Lung microvascular endothelial cell (primary cell): ENCODE measurements at regions not wholly inside any gene's neighbourhood (a gene's known extent, or its start where the extent isn't known, plus 50 kb on each side); places are given as distances from the start of the nearest gene placed in this dataset.
"Not testable (repeated sequence)": the region's sequence is repeated elsewhere in the genome, so short reads cannot be mapped to it uniquely, and the experiment has no call there.

Experiments used
- DNase-seq, 2 donors: peaks; one replicate each; pipeline versions ENCODE4 v3.0.0 to v3.0.0-alpha.2; 2010; ENCODE audit warnings: low read depth in 2 of 2

DNA sequence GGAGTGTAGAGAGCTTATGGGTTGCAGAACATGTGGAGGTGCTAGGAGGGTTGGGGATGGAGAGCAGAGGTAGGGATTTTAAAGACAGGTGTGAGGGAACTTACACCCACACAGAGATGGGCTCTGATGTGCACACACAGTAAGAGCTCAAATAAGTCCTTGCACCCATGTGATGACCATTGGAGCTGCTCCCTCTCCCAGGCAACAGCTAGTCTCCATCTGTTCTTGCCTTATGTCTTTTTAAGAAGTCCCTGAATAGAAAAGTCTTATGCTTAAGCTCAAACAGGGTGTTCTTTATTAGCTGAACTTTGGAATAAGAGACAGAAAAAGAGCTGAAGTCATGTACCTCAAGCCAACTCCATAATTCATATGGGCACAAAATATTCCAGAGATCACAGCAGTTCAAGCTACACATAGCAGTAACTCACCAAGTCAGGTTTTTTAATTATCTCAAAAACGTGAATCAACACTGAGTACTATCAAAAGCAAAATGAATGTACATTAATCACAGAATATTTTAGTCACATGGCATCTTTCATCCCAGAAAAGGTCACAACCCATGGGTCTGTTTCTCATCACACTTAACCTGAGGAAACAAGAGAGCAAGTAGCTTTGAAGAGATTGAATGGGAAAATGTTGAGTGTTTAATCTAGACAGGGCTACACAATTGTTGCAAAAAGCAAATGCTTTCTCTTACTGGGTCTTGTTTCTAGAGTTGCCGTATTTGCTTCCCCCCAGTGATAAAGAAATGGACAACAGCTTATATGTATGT, 1513.6 kb upstream of the SEL1L start:
- DNase-seq: no peak

DNA sequence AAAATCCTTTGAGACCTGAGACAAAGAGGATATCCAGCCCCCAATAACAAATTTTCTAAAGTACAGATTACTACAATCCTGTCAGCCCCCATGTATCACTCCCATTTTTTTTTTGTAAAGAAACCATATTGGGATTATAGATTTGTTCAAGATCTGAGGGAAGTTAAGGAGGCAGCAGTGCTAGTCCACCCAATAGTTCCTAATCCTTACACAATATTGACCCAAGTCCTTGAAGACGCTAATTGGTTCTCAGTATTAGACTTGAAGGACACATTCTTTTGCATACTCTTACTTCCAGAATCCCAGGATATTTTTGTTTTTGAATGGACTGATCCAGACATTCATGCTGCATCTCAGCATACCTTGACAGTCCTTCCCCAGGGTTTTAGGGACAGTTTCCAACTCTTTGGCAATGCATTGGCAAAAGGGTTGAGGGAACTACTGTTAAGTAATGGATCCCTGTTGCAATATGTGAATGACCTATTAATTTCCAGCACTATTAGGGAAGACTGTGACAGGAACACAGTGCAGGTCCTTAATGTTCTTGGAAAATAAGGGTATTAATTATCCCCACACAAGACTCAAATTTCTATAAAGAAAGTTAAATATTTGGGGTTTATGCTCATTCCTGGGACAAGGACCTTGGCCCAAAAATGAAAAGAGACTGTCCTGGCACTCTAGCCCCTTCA, 1519.5 kb upstream of the SEL1L start:
- DNase-seq: no peak

DNA sequence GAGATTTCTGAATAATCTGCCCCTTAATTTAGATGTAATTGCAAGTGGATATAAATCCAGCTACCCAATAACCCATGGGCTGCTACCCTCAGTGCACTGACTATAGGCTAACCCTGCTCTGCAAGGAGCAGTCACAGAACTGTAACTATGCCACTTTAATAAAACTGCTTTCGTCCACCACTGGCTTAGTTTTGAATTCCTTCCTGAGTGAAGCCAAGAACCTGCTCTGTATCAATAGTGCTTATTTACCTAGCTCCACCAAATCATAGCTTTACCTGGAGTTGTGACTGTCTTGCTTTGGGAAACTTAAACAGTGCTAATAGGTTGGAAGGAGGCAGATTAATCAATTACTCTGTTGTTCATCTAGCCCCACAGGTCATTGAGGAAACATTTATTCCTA, 1524.4 kb upstream of the SEL1L start:
- DNase-seq: no peak

DNA sequence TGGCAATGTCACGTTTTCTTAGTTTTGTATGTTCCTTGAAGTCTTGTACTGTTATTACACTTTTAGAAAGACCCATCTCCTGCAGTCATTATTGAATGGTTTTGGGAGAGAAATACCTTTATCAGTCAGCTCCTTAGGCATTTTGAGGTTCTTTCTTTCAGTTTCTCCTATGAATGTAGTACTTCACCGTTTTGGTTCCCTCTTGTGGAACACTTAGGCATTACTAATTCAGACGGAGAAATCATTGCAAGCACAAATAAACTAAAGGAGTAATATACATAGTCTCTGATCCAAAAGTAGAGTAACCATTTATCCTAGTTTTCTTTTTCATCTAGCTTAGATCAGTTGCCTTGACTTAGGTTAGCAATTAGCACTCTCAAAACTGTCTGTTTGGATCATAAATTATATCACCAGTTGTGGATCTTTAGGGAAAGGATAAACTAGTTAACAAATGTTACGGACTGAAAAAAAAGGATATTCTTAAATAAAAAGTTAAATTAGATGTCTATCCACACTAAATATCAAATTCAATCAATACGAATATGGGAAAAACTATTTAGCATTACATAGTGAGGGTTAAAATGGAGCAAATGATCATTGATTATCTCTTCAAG, 1538.3 kb upstream of the SEL1L start:
- DNase-seq: no peak

DNA sequence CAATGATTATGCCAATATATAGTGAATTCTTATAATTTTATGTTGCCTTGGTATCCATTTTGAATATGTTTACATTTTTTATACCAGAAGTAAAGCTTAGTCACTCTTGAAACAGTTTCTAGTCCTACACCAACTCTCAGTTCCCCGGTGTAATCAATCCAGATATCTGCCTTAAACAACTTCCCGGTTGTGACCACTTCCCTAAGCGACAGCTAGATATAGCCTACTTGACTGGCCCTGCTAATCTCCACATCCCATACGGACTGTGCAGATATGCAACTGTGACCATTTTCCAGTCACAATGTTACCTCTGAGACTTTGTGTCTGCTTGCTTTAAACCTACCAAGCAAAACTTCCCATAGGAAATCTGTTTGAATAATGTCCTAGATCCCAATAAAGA, 1551.5 kb upstream of the SEL1L start:
- no peak for DNase-seq

DNA sequence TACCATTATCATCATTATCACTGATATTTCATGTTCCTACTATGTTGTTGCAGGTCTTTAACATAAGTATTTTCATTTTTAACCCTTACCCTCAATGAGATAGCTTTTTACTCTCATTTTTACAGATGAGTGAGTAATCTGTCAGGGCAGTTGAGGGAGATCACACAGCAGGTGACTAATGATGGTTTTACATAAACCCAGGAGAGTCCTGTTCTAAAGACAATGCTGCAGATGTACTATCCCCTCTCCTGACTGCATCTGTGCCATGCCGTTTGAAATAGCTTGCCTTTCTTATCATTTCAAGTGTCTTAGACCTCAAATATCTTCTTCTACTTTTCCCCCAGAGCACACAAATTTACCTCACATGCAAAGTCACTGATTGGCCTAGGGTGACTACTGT, 1552.1 kb upstream of the SEL1L start:
- no peak for DNase-seq

DNA sequence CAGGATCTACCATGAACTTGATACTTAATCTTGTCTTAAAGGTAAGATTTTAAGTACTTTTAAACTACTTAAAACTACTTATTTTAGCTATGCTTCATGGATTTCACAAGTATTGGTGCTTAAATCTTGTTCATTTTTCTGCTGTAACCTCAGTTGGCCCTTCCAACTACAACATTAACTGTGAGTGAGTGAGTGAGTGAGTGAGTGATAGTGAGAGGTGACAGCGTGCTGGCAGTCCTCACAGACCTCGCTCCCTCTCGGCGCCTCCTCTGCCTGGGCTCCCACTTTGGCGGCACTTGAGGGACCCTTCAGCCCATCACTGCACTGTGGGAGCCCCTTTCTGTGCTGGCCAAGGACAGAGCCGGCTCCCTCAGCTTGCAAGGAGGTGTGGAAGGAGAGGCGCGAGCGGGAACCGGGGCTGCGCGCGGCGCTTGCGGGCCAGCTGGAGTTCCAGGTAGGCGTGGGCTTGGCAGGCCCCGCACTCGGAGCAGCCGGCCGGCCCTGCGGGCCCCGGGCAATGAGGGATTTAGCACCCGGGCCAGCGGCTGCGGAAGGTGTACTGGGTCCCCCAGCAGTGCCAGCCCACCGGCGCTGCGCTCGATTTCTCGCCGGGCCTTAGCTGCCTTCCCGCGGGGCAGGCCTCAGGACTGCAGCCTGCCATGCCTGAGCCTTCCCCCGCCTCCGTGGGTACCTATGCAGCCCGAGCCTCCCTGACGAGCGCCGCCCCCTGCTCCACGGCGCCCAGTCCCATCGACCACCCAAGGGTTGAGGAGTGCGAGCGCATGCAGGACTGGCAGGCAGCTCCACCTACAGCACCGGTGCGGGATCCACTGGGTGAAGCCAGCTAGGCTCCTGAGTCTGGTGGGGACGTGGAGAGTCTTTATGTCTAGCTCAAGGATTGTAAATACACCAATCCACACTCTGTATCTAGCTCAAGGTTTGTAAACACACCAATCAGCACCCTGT, 1558.6 kb upstream of the SEL1L start:
- not testable (repeated sequence) for DNase-seq

DNA sequence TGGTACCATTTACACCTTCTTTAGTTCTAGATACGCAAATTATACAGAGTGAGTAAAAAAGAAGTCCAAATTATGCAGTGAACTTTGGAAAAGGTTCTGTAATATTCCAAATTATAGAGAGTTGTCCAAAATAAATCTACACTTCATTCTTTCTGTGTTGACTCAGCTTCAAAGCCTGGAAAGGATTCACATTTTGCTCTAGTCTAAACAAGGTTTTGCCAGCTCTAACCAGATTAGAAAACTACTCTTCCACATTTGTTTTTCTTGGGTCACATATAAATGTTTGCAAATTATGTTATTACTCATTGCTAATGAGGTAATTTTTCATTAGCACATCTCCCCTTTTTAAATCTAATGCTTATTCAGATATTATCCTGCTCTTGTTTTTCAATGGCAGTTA, 1562.4 kb upstream of the SEL1L start:
- DNase-seq: no peak

DNA sequence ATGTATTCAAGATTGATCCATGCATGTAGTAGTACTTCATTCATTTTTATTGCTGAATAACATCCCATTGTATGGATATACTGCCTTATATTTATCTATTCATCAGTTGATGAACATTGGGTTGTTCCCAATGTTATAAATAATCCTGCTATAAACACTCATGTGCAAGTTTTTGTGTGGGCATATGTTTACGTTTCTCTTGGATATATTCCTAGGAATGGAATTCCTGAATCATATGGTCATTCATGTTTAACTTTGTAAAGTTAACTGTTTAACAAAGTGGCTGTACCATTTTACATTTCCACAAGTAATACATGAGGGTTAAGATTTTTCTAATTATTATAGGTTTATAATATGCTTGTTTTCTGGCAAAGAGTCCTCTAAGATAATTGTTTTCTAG, 1568.2 kb upstream of the SEL1L start:
- DNase-seq: no peak

DNA sequence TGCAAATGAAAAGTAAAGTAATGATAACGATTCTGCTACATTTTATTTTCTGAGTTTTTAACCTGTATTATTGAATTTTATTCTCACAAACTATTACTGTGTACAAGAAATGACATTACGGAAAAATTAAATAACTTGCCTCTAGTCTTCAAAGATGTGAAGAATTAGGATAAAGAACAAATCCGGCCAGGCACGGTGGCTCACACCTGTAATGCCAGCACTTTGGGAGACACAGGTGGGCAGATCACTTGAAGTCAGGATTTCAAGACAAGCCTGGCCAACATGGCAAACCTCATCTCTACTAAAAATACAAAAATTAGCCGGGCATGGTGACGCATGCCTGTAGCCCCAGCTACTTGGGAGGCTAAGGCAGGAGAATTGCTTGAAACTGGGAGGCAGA, 1584.4 kb upstream of the SEL1L start:
- no peak for DNase-seq

DNA sequence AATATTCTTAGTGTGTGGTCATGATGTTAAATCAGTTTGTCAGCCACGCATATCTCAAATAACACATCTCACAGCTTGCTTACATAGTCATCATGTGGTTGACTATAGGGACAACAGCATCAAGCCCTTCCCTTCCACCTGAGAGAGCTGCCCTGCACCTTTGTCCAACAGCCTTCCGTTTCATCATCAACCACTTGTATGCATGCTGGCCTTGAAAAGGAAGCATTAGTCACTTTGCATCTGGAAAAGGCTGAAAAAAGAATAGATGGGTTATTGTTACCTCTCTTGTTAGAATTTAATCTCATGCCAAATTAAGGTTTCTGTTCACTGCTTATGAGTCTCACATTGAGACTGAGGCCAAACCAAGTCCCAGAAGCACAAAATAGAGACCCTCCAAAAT, 1586.5 kb upstream of the SEL1L start:
- no peak for DNase-seq

DNA sequence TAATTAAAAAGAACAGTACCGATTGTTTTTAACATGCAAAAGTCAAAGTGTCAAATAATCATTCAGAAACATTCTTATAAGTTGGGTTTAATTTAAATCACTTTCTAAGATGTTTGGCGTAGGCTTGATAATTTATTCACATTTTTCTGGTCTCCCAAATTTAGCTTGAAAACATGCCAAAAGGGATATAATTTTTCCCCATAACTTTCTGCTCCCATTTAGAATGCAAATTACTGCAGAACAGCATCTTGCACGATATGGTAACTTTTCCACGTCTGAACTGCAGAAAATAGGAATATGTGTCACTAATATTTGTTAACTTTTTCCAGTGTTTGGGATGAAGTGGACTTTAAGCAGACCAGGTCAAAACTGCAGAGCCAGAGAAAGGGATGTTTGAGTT, 1592.4 kb upstream of the SEL1L start:
- DNase-seq: no peak

DNA sequence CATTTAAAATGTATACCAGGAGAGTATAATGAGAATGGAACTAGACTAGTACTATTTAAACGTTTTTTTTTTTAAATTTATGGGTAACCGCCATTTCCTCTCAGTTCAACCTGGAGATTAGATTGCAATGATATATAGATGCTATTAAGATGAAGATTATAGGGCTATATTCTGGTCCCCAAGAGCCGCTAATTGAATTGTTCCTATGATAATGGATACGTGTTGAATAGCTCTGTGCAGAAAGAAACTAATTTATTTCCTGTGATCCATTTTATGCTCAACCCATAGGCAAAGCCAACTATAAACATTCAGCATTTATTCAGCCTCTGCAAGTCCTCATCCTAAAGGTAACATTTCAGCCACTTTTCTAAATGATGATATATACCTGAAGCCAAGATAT, 1595.1 kb upstream of the SEL1L start:
- no peak for DNase-seq

DNA sequence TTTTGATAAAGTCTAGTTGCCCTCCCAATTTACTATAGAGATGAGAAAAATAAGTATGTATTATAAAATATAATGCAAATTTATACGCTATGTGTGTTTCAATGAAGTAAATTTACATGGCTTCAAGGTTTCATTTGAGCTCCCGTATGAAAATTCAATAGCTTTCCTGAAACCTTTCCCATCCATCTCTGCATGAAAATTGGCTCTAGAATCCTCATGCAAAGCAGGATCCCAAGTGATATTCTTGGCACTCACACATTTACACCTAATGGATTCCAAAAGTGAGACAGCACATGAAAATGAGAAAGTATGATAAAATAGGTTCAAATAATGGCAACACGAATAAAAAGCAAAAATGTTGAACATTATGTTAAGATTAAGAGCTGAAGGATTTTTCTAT, 1595.8 kb upstream of the SEL1L start:
- no peak for DNase-seq

DNA sequence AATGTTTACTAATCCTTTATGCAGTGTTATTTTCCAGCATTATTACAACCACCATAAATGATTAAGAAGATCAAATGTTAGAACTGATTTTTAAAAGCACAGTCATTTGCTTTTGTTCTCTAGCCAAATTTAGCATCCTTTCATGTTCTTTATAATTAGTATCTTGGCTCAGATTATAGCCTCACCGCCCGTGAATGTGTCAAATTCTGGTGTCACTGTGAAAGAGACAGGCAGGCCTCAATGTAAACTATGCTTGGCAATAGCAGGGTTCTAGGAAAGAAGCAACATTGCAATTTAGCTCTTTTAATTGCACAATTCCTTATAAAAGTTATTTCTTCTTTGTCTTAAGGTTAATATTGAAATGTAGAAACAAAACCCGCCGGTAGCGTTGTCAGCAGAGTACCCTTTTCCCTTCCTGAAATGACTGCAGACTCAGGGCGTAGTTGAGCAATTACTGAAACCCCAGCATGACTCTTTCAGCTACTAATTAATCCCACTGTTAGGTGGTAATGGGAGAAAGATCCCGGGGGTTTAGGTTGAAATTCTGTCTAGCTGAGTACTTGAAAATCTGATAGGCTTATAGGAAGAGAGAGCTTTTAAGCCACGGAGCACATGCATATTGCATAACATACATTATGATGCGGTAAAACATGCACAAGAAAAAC, 1600.5 kb upstream of the SEL1L start:
- no peak for DNase-seq

DNA sequence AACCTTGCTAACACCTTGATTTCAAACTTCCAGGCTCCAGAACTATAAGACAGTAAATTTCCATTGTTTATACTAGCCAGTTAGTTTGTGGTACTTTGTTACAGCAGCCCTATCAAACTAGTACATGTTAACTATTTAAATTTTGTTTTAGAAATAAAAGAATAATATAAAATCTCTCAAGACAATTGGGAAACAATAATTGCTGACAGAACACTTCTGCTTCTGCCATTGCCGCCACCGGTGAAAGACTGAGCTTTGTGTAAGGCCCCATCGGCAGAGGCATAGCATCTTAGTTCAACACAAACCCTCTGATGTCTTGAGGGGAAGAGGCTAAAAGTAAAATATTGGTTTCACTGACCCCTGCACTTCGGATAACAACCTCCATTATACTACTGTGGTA, 1607.1 kb upstream of the SEL1L start:
- no peak for DNase-seq

DNA sequence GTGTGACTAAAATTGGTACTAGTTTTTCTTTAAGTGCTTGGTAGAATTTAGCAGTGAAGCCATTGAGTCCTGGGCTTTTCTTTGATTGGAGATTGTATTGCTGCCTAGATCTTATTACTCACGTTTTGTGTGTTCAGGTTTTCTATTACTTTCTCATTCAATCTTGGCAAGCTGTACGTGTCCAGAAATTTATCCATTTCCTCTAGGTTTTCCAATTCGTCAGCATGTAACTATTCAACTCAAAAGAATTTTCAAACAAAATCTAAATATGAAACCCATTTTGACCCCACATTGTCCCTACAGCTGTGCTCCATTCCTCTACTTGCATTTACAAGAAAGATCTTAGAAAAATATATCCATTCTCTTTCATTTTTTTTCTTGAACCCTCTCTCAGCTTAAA, 1613.4 kb upstream of the SEL1L start:
- DNase-seq: no peak

DNA sequence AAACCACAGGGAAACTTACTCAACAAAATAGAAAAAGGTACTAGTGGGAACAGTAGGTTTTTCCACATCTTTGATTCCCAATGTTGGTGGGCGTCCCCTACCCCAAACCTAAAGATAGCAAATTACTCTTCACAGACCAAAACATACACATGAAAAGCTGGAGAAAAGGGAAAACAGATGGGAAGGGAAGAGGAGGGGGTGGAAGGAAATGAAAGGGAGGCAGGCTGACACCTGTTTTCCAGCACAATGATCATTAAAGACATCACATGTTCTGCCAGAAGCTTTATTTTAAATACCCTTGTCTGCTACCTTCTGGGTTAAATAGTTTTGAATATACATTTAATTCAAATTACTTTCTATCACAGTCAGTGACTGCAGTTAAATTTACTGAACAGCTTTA, 1617.9 kb upstream of the SEL1L start:
- DNase-seq: no peak

DNA sequence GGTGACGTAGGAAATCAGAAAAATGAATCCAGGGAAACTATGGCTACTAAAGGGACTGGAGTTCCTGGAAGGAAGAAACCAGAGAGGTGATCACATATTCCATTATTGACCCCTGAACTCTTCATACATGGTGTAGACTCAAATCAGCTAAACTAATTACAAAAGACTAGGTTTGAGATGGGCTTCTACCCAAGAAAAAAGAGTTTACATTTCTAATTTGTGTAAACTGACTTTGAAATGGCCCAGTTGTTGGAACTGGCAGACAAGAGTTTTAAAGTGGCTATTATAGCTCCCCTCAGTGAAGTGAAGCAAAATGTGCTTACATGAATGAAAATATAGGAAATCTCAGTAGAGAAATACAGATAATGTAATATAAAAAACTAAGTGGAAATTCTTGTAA, 1619.4 kb upstream of the SEL1L start:
- no peak for DNase-seq

DNA sequence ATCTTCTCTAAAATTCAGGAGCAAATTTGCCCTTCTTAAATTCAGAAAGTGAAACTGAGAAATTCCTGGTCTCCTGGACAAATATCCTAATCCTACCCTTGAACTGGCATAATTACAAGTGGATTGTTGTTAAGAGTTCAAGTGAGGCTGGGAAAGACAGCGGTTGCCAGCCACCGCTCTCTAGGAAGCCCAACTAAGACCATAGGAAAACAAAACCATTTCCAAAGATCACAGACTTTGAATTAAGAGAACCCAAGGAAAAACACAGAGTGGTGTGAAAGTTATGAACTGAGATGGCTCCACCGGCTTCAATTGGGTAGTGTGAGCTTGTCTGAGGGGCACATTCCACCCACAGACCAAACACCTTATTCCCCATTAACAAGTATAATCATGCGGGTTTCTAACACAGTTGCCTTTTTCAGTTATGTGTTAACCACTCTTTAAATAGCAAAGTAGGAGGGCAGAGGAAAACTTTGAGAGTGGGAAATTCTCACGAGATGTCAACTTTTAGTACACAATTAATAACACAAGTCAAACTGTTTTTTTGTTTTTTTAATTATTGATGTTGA, 1628.8 kb upstream of the SEL1L start:
- DNase-seq: no peak

DNA sequence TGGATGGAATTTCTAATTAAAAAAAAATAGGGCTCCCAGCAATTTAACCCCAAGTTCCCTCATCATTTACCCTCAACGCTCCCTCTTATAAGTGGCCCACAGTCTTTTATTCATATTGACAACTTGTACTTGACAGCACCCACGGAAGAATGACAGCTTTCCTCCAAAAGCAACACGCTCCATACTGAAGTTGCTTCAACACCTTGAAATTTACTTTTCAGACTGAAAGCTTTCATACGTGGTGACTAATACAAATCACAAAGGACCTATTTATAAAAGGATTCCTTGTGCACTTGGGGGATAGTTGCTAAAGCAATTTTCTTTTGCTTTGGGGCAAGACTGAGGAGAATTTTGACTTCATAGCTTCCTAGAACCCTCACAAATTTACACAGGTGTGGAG, 1629.4 kb upstream of the SEL1L start:
- no peak for DNase-seq
